Kidney (tissue), 13 donors: ENCODE measurements at regions not wholly inside any gene's neighbourhood (a gene's known extent, or its start where the extent isn't known, plus 50 kb on each side); places are given as distances from the start of the nearest gene placed in this dataset.

Source experiments
- DNase-seq, 5 donors: peaks; one replicate each; pipeline ENCODE4 v3.0.0-alpha.2; 2013 to 2020
- FAIRE-seq: peaks from 2 replicates; lab custom pipeline; 2012; peaks lifted over from hg19 to GRCh38; lab: Jason Lieb, UNC
- H3K27ac ChIP-seq, 2 donors: one replicate each; pipeline ENCODE4 v1.7.0; 2013; ENCODE audit warnings: low read depth in 2 of 2, low read length in 2 of 2, inconsistent platforms in 1 of 2
- H3K27me3 ChIP-seq: one replicate; pipeline ENCODE4 v1.7.1; 2013; ENCODE audit warnings: low read length, inconsistent platforms; ENCODE audit not compliant: control insufficient read depth, insufficient read depth
- H3K36me3 ChIP-seq, 3 donors: one replicate each; pipeline versions ENCODE4 v1.7.0 to v1.7.1; 2013; ENCODE audit warnings: low read length in 3 of 3, control low read depth in 1 of 3, inconsistent platforms in 1 of 3; ENCODE audit not compliant: insufficient read depth in 3 of 3, control insufficient read depth in 2 of 3
- H3K4me1 ChIP-seq, 3 donors: one replicate each; pipeline versions ENCODE4 v1.7.0 to v1.7.1; 2013; ENCODE audit warnings: low read length in 3 of 3, inconsistent platforms in 1 of 3, low read depth in 1 of 3; ENCODE audit not compliant: control insufficient read depth in 2 of 3, insufficient read depth in 2 of 3
- H3K4me3 ChIP-seq, 3 donors: one replicate each; pipeline versions ENCODE4 v1.7.0 to v1.8.1; 2013; ENCODE audit warnings: low read length in 3 of 3, control low read depth in 1 of 3, inconsistent platforms in 1 of 3
- H3K9ac ChIP-seq, 3 donors: one replicate each; pipeline versions ENCODE4 v1.7.0 to v1.7.1; 2013; ENCODE audit warnings: low read length in 3 of 3, control low read depth in 1 of 3, inconsistent platforms in 1 of 3
- H3K9me3 ChIP-seq, 3 donors: one replicate each; pipeline versions ENCODE4 v1.7.0 to v1.7.1; 2013; ENCODE audit warnings: low read length in 3 of 3, control low read depth in 1 of 3, inconsistent platforms in 1 of 3; ENCODE audit not compliant: control insufficient read depth in 2 of 3, insufficient read depth in 1 of 3
- intact Hi-C: fragments of 100-400 bp; cut with DNase I; formaldehyde crosslinking; loops from one replicate; pipeline ENCODE4 v1.11.1; 2022
- TF ChIP-seq, protein P1 (sequence below): IDR thresholded peaks from 3 replicates; pipeline ENCODE4 v1.5.1; 2012; ENCODE audit warnings: mild to moderate bottlenecking, moderate library complexity, borderline replicate concordance; ENCODE audit not compliant: insufficient read depth; ENCODE audit errors: extremely low read depth
- donor health status: control.
- donor health status: control.
- donor health status: control.
- donor health status: control.
- donor health status: control.
- donor health status: DM: yes; HTN: yes; CAD: no.
- donor health status: Normal renal cell carcinoma (clear cell type).

DNA sequence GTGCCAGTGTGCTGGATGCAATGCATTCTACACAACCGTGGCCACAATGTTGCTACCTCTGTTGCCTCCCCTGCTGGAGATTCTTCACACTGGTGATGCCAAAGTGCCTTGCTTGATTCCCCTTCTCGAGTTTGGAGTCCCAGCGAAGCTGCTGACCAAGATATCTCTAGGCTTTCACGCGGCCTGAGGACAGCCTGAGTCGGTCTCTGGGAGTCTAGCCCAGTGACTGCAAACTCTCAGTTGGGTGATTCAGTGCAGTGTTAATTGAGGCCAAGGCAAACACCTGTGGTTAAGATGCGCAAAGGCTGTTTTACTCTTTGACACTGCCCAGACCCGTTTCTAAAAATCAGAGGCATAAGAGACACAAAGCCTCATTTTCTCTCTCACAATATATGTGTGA, 434.4 kb downstream of the NR2F2 start:
- FAIRE-seq = no peak
- DNase-seq = no peak
- Histone ChIP-seq H3K9ac (no peak overlapping the region), H3K4me1 (no peaks in the 10 kb centered on the region), H3K9me3 (no peaks in the 10 kb centered on the region), H3K27ac (no peak overlapping the region), H3K27me3 (no peaks in the 10 kb centered on the region), H3K4me3 (no peak overlapping the region), H3K36me3 (no peaks in the 10 kb centered on the region)
- TF ChIP-seq, protein P1, sequence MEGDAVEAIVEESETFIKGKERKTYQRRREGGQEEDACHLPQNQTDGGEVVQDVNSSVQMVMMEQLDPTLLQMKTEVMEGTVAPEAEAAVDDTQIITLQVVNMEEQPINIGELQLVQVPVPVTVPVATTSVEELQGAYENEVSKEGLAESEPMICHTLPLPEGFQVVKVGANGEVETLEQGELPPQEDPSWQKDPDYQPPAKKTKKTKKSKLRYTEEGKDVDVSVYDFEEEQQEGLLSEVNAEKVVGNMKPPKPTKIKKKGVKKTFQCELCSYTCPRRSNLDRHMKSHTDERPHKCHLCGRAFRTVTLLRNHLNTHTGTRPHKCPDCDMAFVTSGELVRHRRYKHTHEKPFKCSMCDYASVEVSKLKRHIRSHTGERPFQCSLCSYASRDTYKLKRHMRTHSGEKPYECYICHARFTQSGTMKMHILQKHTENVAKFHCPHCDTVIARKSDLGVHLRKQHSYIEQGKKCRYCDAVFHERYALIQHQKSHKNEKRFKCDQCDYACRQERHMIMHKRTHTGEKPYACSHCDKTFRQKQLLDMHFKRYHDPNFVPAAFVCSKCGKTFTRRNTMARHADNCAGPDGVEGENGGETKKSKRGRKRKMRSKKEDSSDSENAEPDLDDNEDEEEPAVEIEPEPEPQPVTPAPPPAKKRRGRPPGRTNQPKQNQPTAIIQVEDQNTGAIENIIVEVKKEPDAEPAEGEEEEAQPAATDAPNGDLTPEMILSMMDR = no peak
- intact Hi-C loops = no loop called here

DNA sequence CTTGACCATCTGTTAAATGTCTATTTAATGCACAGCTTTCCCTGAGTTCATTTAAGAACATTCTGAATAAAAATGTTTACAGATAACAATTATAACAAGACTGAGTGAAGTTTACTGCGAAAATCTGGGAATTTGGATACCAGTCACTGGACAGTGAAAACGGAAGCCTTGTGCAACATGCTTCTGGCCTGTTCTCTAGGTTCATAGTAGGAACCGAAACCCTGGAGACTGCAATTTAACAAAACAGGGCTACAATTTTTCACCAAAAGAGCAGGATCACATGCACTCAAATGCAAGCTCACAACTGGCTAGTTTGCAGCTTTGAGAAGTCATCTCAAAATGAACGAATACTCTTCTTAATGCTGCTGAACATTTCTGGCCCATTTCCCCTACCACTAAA, 435.9 kb downstream of the NR2F2 start:
- no peaks in the 10 kb centered on the region for H3K9me3 ChIP-seq
- H3K4me1 ChIP-seq = no peaks in the 10 kb centered on the region
- H3K9ac ChIP-seq = no peak overlapping the region
- intact Hi-C loops = no loop called here
- no peak overlapping the region for H3K27ac ChIP-seq
- FAIRE-seq = no peak
- no peaks in the 10 kb centered on the region for H3K27me3 ChIP-seq
- H3K4me3 ChIP-seq = no peak overlapping the region
- H3K36me3 ChIP-seq = no peaks in the 10 kb centered on the region
- no peak for DNase-seq
- TF ChIP-seq, protein P1 = no peak

DNA sequence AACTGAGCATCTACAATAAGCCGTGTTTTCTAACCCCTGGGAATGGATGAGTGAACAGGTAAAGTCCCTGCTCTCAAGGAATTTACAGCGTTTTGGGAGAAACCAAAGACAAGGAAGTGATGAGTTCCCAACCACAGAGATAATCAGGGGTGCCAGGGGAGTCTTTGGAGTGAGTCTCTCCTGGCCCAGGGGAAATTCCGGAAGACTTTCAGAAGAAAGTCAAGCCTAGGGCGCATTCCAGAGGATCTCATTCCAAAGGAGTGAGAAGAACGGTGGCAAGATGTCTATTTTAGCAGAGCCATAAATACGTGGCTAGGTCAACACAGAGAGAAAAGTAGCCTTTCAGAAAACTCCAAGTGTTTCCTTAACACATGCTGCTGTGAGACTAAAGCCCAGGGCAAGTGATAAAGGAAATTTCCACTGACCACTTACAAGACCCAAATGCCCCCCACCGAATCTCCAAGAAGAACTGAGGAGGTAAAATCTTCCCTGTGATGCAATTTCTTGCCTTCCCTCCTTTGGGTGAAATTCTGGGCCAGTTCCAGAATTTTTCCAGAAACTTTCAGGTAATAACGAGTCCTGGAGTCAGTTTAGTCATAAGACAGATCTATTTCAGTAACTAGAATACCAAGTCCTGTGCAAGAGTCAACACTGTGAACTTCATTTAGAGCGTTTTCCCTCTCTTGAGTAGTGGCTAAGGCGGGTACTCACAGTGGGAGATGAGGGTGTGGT, 437.4 kb downstream of the NR2F2 start:
- intact Hi-C loops = no loop called here
- FAIRE-seq = no peak

More for the DNA sequence above, 437.4 kb downstream of the NR2F2 start:
- Histone ChIP-seq H3K4me1 (no peaks in the 10 kb centered on the region), H3K27ac (no peak overlapping the region), H3K9ac (no peak overlapping the region), H3K4me3 (no peak overlapping the region), H3K9me3 (no peaks in the 10 kb centered on the region), H3K36me3 (no peaks in the 10 kb centered on the region), H3K27me3 (no peaks in the 10 kb centered on the region)
- TF ChIP-seq, protein P1 = no peak
- peak in 1 of 5 donors; percentile 15 for DNase-seq
